ENCODE measurements at regions not wholly inside any gene's neighbourhood (a gene's known extent, or its start where the extent isn't known, plus 50 kb on each side); places are given as distances from the start of the nearest gene placed in this dataset.

- H3K79me2 ChIP-seq (replicated peaks; ENCODE audit: insufficient read depth), result no peaks in the 10 kb centered on the region
- H3K27me3 ChIP-seq (ENCODE audit: insufficient read depth), result no peaks in the 10 kb centered on the region
- H3K27ac Mint-ChIP-seq, result no peak overlapping the region
- H3F3A ChIP-seq (replicated peaks; ENCODE audit: low read depth), result no peaks in the 10 kb centered on the region
- no peaks in the 10 kb centered on the region for H3K36me3 ChIP-seq (ENCODE audit: insufficient read depth)
- H4K20me1 ChIP-seq (replicated peaks; ENCODE audit: insufficient read depth), result no peaks in the 10 kb centered on the region
- no peaks in the 10 kb centered on the region for H3K36me3 Mint-ChIP-seq (ENCODE audit: low read depth)
- no peaks in the 10 kb centered on the region for H3K27me3 Mint-ChIP-seq (ENCODE audit: insufficient read depth, low read depth, poor library complexity)
- H3K9me3 Mint-ChIP-seq, result no peaks in the 10 kb centered on the region
- H3K4me1 Mint-ChIP-seq, result no peaks in the 10 kb centered on the region
- H3K9me2 ChIP-seq (ENCODE audit: insufficient read depth), result 0 out of 2 replicates have a peak, but pooled peaks cover 3% of the 10 kb centered on the region
- H2AFZ ChIP-seq, result no peak overlapping the region
- H3K4me1 ChIP-seq (ENCODE audit: insufficient read depth), result no peaks in the 10 kb centered on the region
- H3K4me3 ChIP-seq, result no peak overlapping the region
- H3K4me2 ChIP-seq, result no peak overlapping the region
- no peak overlapping the region for H3K4me3 Mint-ChIP-seq
- ATAC-seq (no peak), DNase-seq (ENCODE audit: low spot score) (no peak)
- no peak overlapping the region for H3K27ac ChIP-seq (ENCODE audit: low read depth)
- TF ChIP-seq CREB1 (CRISPR knock-in tag; IDR thresholded peaks at IDR 0.05; ENCODE audit: low read depth) (no peak), JUNB (IDR thresholded peaks at IDR 0.05; ENCODE audit: unreplicated experiment) (no peak), EZH2 (IDR thresholded peaks at IDR 0.05; ENCODE audit: low read depth, unreplicated experiment) (no peak), ZNF462 (CRISPR knock-in tag; IDR thresholded peaks at IDR 0.05) (no peak), CTCF (conservative IDR thresholded peaks at IDR 0.05; ENCODE audit: low read depth in 2 of 2) (no peak), REST (IDR thresholded peaks at IDR 0.05; ENCODE audit: unreplicated experiment) (no peak), POLR2AphosphoS5 (IDR thresholded peaks at IDR 0.05; ENCODE audit: low read depth) (no peak), ZNF114 (CRISPR knock-in tag; IDR thresholded peaks at IDR 0.05) (no peak), EZH2phosphoT487 (IDR thresholded peaks at IDR 0.05; ENCODE audit: unreplicated experiment) (no peak), ZNF331 (CRISPR knock-in tag; IDR thresholded peaks at IDR 0.05; ENCODE audit: low read depth) (no peak), ETS1 (IDR thresholded peaks at IDR 0.05) (no peak), NANOG (IDR thresholded peaks at IDR 0.05; ENCODE audit: borderline replicate concordance) (no peak), STAT1 (IDR thresholded peaks at IDR 0.05; ENCODE audit: unreplicated experiment) (no peak)
Measured at GRCh38 chr21:15660423-15660804, 69.4 kb upstream of the USP25 start.

Data from GM23338 (cell line).